Mucosa of descending colon (tissue), 3 donors: ENCODE measurements at regions not wholly inside any gene's neighbourhood (a gene's known extent, or its start where the extent isn't known, plus 50 kb on each side); places are given as distances from the start of the nearest gene placed in this dataset.
"Not testable (repeated sequence)": the region's sequence is repeated elsewhere in the genome, so short reads cannot be mapped to it uniquely, and the experiment has no call there.

Experiments
- ATAC-seq: fragments of 200-7000 bp; cut with Tn5 transposase; one replicate; pipeline ENCODE4 v1.9.1; 2020; ENCODE audit warnings: mild to moderate bottlenecking, moderate library complexity
- DNase-seq, 3 donors: peaks; one replicate each; pipeline ENCODE4 v3.0.0-alpha.2; 2020
- H3K36me3 ChIP-seq: fragments of 200-600 bp; one replicate; pipeline ENCODE4 v1.8.0; 2021; ENCODE audit warnings: low read depth, mild to moderate bottlenecking
- H3K4me1 ChIP-seq: fragments of 200-600 bp; one replicate; pipeline ENCODE4 v1.8.0; 2021; ENCODE audit warnings: low read depth, mild to moderate bottlenecking
- H3K4me3 ChIP-seq: fragments of 200-600 bp; one replicate; pipeline ENCODE4 v1.8.0; 2021; ENCODE audit warnings: mild to moderate bottlenecking
- H3K9me3 ChIP-seq: fragments of 200-600 bp; one replicate; pipeline ENCODE4 v1.8.0; 2021; ENCODE audit warnings: mild to moderate bottlenecking
- CTCF ChIP-seq: fragments of 200-600 bp; IDR thresholded peaks from one replicate; pipeline ENCODE4 v1.8.0; 2022; ENCODE audit warnings: antibody characterized with exemption, mild to moderate bottlenecking
- intact Hi-C, 2 donors: fragments of 100-400 bp; cut with DNase I in 1 of 2; cut with micrococcal nuclease in 1 of 2; formaldehyde crosslinking; loops; one replicate each; pipeline versions ENCODE4 v1.11.0 to v1.11.1; 2022; cut with DNase I, micrococcal nuclease
- donor health status: DM: no; HTN: no; CAD: no; lungs with moderate emphysema.
- donor health status: DM: no; HTN: no; CAD: no.
- donor health status: DM: no; HTN: yes; CAD: no.

GRCh38 chr6:80603679-80604078 is 497.2 kb downstream of the BCKDHB start:
- H3K4me1 ChIP-seq = no peaks in the 10 kb centered on the region
- DNase-seq (no peak), ATAC-seq (no peak)
- TF ChIP-seq CTCF = no peak
- no peaks in the 10 kb centered on the region for H3K9me3 ChIP-seq
- no peaks in the 10 kb centered on the region for H3K36me3 ChIP-seq
- intact Hi-C loops = no loop called here
- no peak overlapping the region for H3K4me3 ChIP-seq

GRCh38 chr6:80594461-80594860 is 488.0 kb downstream of the BCKDHB start:
- no peaks in the 10 kb centered on the region for H3K9me3 ChIP-seq
- DNase-seq (no peak), ATAC-seq (no peak)
- intact Hi-C loops = no loop called here
- no peaks in the 10 kb centered on the region for H3K4me1 ChIP-seq
- no peaks in the 10 kb centered on the region for H3K36me3 ChIP-seq
- TF ChIP-seq CTCF = no peak
- H3K4me3 ChIP-seq = no peak overlapping the region

DNA sequence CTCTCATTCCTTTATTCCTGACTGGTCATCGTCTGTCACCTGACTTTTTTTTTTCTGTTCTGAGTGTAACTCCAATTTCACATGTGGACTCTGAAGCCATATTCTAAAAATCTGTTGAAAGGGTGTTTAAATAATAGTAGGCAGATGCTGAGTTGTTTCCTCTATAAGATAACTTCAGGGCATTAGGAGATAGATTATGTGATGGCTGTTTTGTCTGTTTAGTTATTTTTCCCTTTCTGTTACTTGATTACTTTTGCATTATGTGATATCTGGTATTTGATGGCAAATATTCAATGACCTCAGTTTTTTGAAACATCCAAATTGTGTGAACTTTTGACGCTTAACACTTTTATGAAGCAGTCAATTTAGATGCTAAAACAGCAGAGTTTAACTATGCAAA is 486.0 kb downstream of the BCKDHB start:
- ATAC-seq (no peak), DNase-seq (no peak)
- Histone ChIP-seq H3K36me3 (no peaks in the 10 kb centered on the region), H3K9me3 (no peaks in the 10 kb centered on the region), H3K4me3 (no peak overlapping the region), H3K4me1 (no peaks in the 10 kb centered on the region)
- intact Hi-C loops = no loop called here
- TF ChIP-seq CTCF = no peak

- no peaks in the 10 kb centered on the region for H3K4me1 ChIP-seq
- TF ChIP-seq CTCF = no peak
- peaks cover 9% of the 10 kb centered on the region for H3K9me3 ChIP-seq
- DNase-seq = no peak
- ATAC-seq = no peak
- H3K4me3 ChIP-seq = no peak overlapping the region
- intact Hi-C loops = no loop called here
- H3K36me3 ChIP-seq = no peaks in the 10 kb centered on the region
Measured at GRCh38 chr6:80586242-80586641, 479.8 kb downstream of the BCKDHB start.

DNA sequence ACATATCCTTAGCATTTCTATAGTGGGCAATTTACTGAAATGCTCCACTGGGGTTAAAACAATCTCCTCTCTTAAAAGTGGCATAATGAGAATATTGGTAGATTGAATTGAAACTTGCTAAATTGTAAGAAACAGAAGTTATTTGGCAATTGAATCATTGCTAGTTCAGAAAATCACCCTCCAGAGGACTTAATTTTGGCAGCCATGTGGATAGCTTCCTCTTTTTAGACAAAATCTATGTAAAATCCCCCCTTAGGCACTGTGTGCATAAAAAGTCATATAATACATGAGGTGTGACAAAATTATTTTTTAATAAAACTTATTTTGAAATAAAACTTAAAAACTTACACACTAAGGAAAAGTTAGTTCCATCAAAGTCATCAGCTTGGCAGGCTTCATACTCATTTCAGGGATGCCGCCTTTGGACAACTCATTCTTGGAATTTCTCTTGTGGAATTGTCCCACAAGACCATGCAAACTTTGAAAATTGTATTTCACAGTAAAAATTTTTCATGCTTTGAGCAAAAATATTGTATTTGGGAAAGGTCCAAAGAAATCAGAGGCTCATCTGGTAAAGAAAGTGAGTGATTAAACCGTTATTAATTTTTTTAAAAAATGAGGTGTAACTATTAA is 473.0 kb downstream of the BCKDHB start:
- H3K4me1 ChIP-seq = no peaks in the 10 kb centered on the region
- TF ChIP-seq CTCF = no peak
- DNase-seq (no peak), ATAC-seq (no peak)
- H3K4me3 ChIP-seq = no peak overlapping the region
- no peaks in the 10 kb centered on the region for H3K9me3 ChIP-seq
- H3K36me3 ChIP-seq = no peaks in the 10 kb centered on the region
- intact Hi-C loops = no loop called here

DNA sequence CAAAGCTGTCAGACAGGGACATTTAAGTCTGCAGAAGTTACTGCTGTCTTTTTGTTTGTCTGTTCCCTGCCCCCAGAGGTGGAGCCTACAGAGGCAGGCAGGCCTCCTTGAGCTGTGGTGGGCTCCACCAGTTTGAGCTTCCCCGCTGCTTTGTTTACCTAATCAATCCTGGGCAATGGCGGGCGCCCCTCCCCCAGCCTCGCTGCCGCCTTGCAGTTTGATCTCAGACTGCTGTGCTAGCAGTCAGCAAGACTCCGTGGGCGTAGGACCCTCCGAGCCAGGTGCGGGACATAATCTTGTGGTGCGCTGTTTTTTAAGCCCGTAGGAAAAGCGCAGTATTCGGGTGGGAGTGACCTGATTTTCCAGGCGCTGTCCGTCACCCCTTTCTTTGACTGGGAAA is 466.8 kb downstream of the BCKDHB start:
- ATAC-seq, H3K4me1 ChIP-seq: not testable (repeated sequence)

More for the DNA sequence above, 466.8 kb downstream of the BCKDHB start:
- H3K36me3 ChIP-seq, DNase-seq, H3K9me3 ChIP-seq, intact Hi-C loops, H3K4me3 ChIP-seq: not testable (repeated sequence)
